Psoas muscle (tissue), 7 donors: ENCODE measurements at regions not wholly inside any gene's neighbourhood (a gene's known extent, or its start where the extent isn't known, plus 50 kb on each side); places are given as distances from the start of the nearest gene placed in this dataset.

ENCODE experiments used
- ATAC-seq, 4 donors: fragments of 200-7000 bp; cut with Tn5 transposase; one replicate each; pipeline ENCODE4 v1.9.1; 2020; ENCODE audit warnings: moderate library complexity in 3 of 4, mild to moderate bottlenecking in 2 of 4
- DNase-seq, 2 donors: peaks; one replicate each; pipeline ENCODE4 v3.0.0-alpha.2; 2020
- H3K27ac ChIP-seq: fragments of 200-600 bp; one replicate; pipeline ENCODE4 v1.8.0; 2022
- H3K27me3 ChIP-seq, 3 donors: fragments of 200-600 bp in 1 of 3; one replicate each; pipeline versions ENCODE4 v1.6.1 to v1.8.0; 2013 to 2022; ENCODE audit warnings: low read length in 2 of 3, mild to moderate bottlenecking in 2 of 3, moderate library complexity in 1 of 3; ENCODE audit not compliant: insufficient read depth in 3 of 3
- H3K36me3 ChIP-seq, 2 donors: fragments of 200-600 bp in 1 of 2; one replicate each; pipeline versions ENCODE4 v1.6.1 to v1.8.0; 2013 to 2022; ENCODE audit warnings: low read depth in 1 of 2, mild to moderate bottlenecking in 1 of 2, moderate library complexity in 1 of 2; ENCODE audit not compliant: insufficient read depth in 1 of 2
- H3K4me1 ChIP-seq: fragments of 200-600 bp; one replicate; pipeline ENCODE4 v1.8.0; 2022
- H3K4me3 ChIP-seq: fragments of 200-600 bp; one replicate; pipeline ENCODE4 v1.8.0; 2022; ENCODE audit warnings: mild to moderate bottlenecking
- H3K9me3 ChIP-seq: fragments of 200-600 bp; one replicate; pipeline ENCODE4 v1.8.0; 2022
- WGBS, 3 donors: extraction: QIAGEN DNeasy Blood & Tissue Kit; methylation state at CpG; one replicate each; pipeline versions ENCODE4 v1.1.6 to v1.1.7; 2013; 5-methylcytosine and 5-hydroxymethylcytosine counted together
- intact Hi-C, 2 donors: fragments of 100-400 bp; cut with DNase I; formaldehyde crosslinking; loops; one replicate each; pipeline versions ENCODE4 v1.11.0 to v1.14.2; 2022
- TF ChIP-seq, protein P1 (sequence below): fragments of 200-600 bp; IDR thresholded peaks from one replicate; pipeline ENCODE4 v1.8.0; 2022; ENCODE audit warnings: antibody characterized with exemption
- donor health status: healthy with polysubstance abuse.
- donor health status: DM: no; HTN: no; CAD: no; lungs with moderate emphysema.
- donor health status: Bipolar disorder and iron deficiency.
- donor health status: healthy.
- donor health status: DM: yes; HTN: yes; CAD: no.
- donor health status: DM: no; HTN: no; CAD: no.
- donor health status: DM: yes; HTN: yes; CAD: no.

DNA sequence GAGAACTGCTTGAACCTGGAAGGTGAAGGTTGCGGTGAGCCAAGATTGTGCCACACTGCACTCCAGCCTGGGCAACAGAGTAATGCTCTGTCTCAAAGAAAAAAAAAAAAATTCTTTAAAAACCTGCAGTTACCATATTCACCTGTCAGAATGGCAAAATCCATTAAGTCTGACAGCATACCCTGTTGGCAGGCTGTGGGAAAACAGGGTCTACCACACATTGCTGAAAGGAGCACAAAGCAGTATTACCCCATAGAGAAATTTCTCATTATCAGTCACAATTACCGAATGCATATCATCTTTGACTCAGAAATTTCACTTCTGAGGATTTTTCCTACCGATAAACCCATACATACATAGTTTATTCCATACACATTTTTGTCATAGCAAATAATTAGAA, 264.1 kb upstream of the SLCO3A1 start:
- Histone ChIP-seq H3K36me3 (no peaks in the 10 kb centered on the region), H3K27ac (no peak overlapping the region), H3K4me1 (no peaks in the 10 kb centered on the region), H3K27me3 (peaks cover 0 to 5% (median 3%) of the 10 kb centered on the region in 3 donors), H3K4me3 (no peak overlapping the region), H3K9me3 (no peaks in the 10 kb centered on the region)
- DNase-seq (no peak), ATAC-seq (no peak)
- WGBS, 3 donors = 81 to 90% (median 89%) methylated on average over 3 of the region's 3 CpGs
- intact Hi-C loops = no loop called here
- TF ChIP-seq, protein P1, sequence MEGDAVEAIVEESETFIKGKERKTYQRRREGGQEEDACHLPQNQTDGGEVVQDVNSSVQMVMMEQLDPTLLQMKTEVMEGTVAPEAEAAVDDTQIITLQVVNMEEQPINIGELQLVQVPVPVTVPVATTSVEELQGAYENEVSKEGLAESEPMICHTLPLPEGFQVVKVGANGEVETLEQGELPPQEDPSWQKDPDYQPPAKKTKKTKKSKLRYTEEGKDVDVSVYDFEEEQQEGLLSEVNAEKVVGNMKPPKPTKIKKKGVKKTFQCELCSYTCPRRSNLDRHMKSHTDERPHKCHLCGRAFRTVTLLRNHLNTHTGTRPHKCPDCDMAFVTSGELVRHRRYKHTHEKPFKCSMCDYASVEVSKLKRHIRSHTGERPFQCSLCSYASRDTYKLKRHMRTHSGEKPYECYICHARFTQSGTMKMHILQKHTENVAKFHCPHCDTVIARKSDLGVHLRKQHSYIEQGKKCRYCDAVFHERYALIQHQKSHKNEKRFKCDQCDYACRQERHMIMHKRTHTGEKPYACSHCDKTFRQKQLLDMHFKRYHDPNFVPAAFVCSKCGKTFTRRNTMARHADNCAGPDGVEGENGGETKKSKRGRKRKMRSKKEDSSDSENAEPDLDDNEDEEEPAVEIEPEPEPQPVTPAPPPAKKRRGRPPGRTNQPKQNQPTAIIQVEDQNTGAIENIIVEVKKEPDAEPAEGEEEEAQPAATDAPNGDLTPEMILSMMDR = no peak

DNA sequence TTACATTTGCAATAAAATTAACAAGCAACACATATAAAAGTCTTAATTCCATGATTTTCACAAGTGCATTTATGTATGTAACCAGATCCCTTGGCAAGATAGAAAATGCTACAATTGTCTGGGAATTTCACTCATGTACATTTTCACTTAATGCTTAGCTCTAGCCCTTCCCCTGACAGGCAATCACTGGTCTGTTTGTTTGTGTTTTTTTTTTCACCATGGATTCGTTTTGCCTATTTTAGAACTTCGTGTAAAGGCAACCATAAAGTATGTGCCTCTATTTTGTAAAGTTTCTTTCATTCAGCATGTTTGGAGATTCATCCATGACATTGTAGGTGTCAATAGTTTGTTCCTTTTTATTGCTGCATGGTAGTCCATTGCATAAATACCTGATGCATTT, 260.9 kb upstream of the SLCO3A1 start:
- intact Hi-C loops = no loop called here
- H3K4me3 ChIP-seq = no peak overlapping the region
- ATAC-seq = no peak
- TF ChIP-seq, protein P1 = no peak
- peaks cover 0 to 2% (median 0%) of the 10 kb centered on the region in 3 donors for H3K27me3 ChIP-seq
- no peak for DNase-seq
- WGBS, 3 donors = 40 to 49% (median 49%) methylated on average over 2 of the region's 2 CpGs
- H3K36me3 ChIP-seq = no peaks in the 10 kb centered on the region
- no peaks in the 10 kb centered on the region for H3K4me1 ChIP-seq
- no peak overlapping the region for H3K27ac ChIP-seq
- no peaks in the 10 kb centered on the region for H3K9me3 ChIP-seq

DNA sequence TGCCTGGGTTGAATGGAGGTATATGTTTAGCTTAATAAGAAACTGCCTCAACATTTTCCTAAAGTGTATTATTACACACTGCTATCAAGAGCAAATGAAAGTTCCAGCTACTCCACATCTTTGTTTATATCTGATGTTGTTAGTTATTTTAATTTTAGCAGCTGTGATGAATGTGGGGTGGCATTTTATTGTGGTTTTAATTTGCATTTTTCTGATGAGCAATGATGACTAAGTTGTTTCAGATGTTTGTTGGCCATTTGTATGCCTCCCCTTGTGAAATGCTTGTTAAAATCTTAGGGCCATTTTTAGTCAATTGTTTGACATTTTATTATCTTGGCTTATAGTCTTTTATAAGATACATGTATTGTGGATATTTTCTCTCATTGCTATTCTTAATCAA, 260.4 kb upstream of the SLCO3A1 start:
- H3K36me3 ChIP-seq = no peaks in the 10 kb centered on the region
- DNase-seq (no peak), ATAC-seq (no peak)
- no peaks in the 10 kb centered on the region for H3K9me3 ChIP-seq
- H3K4me1 ChIP-seq = no peaks in the 10 kb centered on the region
- H3K27me3 ChIP-seq = peaks cover 0 to 2% (median 0%) of the 10 kb centered on the region in 3 donors
- H3K27ac ChIP-seq = no peak overlapping the region
- intact Hi-C loops = no loop called here
- no peak overlapping the region for H3K4me3 ChIP-seq
- TF ChIP-seq, protein P1 = no peak

DNA sequence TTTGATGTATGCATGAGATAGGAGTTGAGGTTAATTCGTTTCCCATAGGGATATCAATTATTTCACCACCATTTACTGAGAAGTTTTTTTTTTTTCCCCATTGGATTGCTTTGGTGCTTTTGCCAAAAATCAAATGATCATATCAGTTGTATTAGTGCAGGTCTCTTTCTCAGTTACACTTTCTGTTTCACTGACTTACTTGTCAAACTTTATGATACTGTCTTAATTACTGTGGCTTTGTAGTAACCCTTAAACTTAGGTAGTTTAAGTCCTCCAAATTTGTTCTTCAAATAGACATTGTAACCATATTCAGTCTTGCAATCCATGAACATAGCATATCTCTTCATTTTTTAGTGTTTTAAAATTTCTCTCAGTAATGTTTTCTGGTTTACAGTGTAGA, 259.9 kb upstream of the SLCO3A1 start:
- Histone ChIP-seq H3K4me3 (no peak overlapping the region), H3K4me1 (no peaks in the 10 kb centered on the region), H3K36me3 (no peaks in the 10 kb centered on the region), H3K9me3 (no peaks in the 10 kb centered on the region), H3K27ac (no peak overlapping the region), H3K27me3 (peaks cover 0 to 2% (median 0%) of the 10 kb centered on the region in 3 donors)
- 51 to 61% (median 59%) methylated on average over 1 of the region's 1 CpG for WGBS, 3 donors
- TF ChIP-seq, protein P1 = no peak
- ATAC-seq (no peak), DNase-seq (no peak)
- intact Hi-C loops = no loop called here

DNA sequence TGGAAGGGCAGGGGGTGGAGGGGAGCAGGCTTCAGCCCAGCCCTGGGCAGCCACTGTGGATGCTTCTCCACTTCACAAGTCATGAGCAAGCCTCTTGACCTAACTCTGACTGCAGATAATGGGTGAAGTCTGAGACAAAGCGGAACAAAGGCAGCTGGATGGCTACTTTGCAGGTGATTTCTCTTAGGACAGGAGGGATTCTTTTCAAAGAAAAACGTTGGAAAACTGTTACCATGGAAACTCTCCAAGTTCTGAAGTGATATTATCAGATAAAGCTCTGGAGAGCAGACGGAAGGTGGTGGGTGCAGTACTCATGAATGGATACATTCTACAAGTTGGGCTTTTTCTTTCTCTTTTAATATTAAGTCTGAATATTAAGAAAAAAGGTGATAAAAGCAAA, 254.2 kb upstream of the SLCO3A1 start:
- H3K36me3 ChIP-seq = no peaks in the 10 kb centered on the region
- no peak for ATAC-seq
- peaks cover 0 to 10% (median 3%) of the 10 kb centered on the region in 3 donors for H3K27me3 ChIP-seq
- no peaks in the 10 kb centered on the region for H3K9me3 ChIP-seq
- H3K4me1 ChIP-seq = no peaks in the 10 kb centered on the region
- intact Hi-C loops = no loop called here
- H3K4me3 ChIP-seq = no peak overlapping the region
- H3K27ac ChIP-seq = no peak overlapping the region
- DNase-seq = no peak
- 51 to 56% (median 51%) methylated on average over 3 of the region's 3 CpGs for WGBS, 3 donors
- TF ChIP-seq, protein P1 = no peak
